DND-41 (cell line): ENCODE measurements at regions not wholly inside any gene's neighbourhood (a gene's known extent, or its start where the extent isn't known, plus 50 kb on each side); places are given as distances from the start of the nearest gene placed in this dataset.

Source experiments
- ATAC-seq: fragments of 200-7000 bp; cut with Tn5 transposase; 3 replicates; pipeline ENCODE4 v1.9.1; 2021; ENCODE audit warnings: low read depth; ENCODE audit not compliant: insufficient read depth
- DNase-seq: peaks from one replicate; pipeline ENCODE4 v3.0.0-alpha.2; 2020
- H2AFZ ChIP-seq: 2 replicates; pipeline ENCODE4 v1.6.0; 2012; ENCODE audit warnings: low read depth, low read length
- H3K27ac ChIP-seq: 2 replicates; pipeline ENCODE4 v1.5.1; 2012; ENCODE audit warnings: low read length, inconsistent platforms
- H3K27me3 ChIP-seq: fragments of 200-600 bp; sonication (generic); 2 replicates; pipeline ENCODE4 v1.6.0; 2012; ENCODE audit warnings: low read length, mild to moderate bottlenecking, inconsistent platforms; ENCODE audit not compliant: insufficient read depth, poor library complexity
- H3K36me3 ChIP-seq: 2 replicates; pipeline ENCODE4 v1.5.1; 2012; ENCODE audit warnings: low read length, inconsistent platforms; ENCODE audit not compliant: insufficient read depth
- H3K4me1 ChIP-seq: 2 replicates; pipeline ENCODE4 v1.5.1; 2012; ENCODE audit warnings: mild to moderate bottlenecking, low read length; ENCODE audit not compliant: insufficient read depth
- H3K4me2 ChIP-seq: 2 replicates; pipeline ENCODE4 v1.6.0; 2012; ENCODE audit warnings: mild to moderate bottlenecking, moderate library complexity, low read length, inconsistent platforms; ENCODE audit not compliant: insufficient read depth
- H3K4me3 ChIP-seq, 2 experiments: fragments of 200-600 bp in 1 of 2; shearing (Covaris generic) in 1 of 2; 2 replicates each; pipeline ENCODE4 v1.5.1; 2012 to 2016; ENCODE audit warnings: inconsistent platforms in 2 of 2, low read length in 2 of 2, mild to moderate bottlenecking in 2 of 2, low read depth in 1 of 2, moderate library complexity in 1 of 2
- H3K79me2 ChIP-seq: 2 replicates; pipeline ENCODE4 v1.6.0; 2012; ENCODE audit warnings: low read length, inconsistent platforms; ENCODE audit not compliant: insufficient read depth
- H3K9ac ChIP-seq: 2 replicates; pipeline ENCODE4 v1.6.0; 2012; ENCODE audit warnings: low read depth, mild to moderate bottlenecking, inconsistent platforms, low read length, moderate library complexity
- H3K9me3 ChIP-seq: 2 replicates; pipeline ENCODE4 v1.5.1; 2012; ENCODE audit warnings: low read length, moderate library complexity, mild to moderate bottlenecking, inconsistent platforms; ENCODE audit not compliant: insufficient read depth, severe bottlenecking
- H4K20me1 ChIP-seq: 2 replicates; pipeline ENCODE4 v1.6.0; 2012; ENCODE audit warnings: low read length; ENCODE audit not compliant: insufficient read depth
- CTCF ChIP-seq: IDR thresholded peaks from 2 replicates; pipeline ENCODE4 v1.5.1; 2012; ENCODE audit warnings: borderline replicate concordance, low read length, moderate library complexity, mild to moderate bottlenecking; ENCODE audit not compliant: poor library complexity, severe bottlenecking; ENCODE audit errors: extremely low read depth
- EZH2 ChIP-seq: IDR thresholded peaks from 3 replicates; pipeline ENCODE4 v1.6.1; 2012; ENCODE audit warnings: borderline replicate concordance, low read depth, mild to moderate bottlenecking, moderate library complexity, low read length, inconsistent platforms; ENCODE audit not compliant: severe bottlenecking

DNA sequence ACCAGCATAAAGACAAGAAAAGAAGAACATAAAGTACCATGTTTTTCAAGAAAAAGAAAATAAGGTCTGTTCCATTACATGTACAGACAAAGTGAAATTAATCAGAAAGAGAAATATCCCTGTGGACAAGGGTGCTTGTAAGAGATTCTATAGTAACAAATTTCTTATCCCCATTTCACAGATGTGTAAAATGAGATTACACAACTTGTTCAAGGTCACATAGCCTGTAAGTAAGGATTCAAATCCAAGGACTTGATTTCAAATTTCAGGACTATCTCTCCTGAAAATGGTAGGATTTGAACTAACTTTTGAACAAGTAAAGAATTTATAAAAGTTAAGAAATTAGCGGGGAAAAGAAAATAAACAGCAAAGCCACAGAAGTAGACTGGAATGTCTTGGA, 248.2 kb upstream of the SLC39A10 start:
- DNase-seq = no peak
- no peak overlapping the region for H3K9ac ChIP-seq
- no peak overlapping the region for H3K4me3 ChIP-seq
- no peak overlapping the region for H3K27ac ChIP-seq
- no peaks in the 10 kb centered on the region for H3K79me2 ChIP-seq
- no peaks in the 10 kb centered on the region for H3K9me3 ChIP-seq
- H3K36me3 ChIP-seq = no peaks in the 10 kb centered on the region
- TF ChIP-seq EZH2 (no peak), CTCF (no peak)
- no peak for ATAC-seq
- H3K4me2 ChIP-seq = no peak overlapping the region
- no peaks in the 10 kb centered on the region for H4K20me1 ChIP-seq
- H3K4me1 ChIP-seq = peaks cover 33% of the 10 kb centered on the region
- H2AFZ ChIP-seq = no peak overlapping the region
- H3K27me3 ChIP-seq = no peaks in the 10 kb centered on the region

DNA sequence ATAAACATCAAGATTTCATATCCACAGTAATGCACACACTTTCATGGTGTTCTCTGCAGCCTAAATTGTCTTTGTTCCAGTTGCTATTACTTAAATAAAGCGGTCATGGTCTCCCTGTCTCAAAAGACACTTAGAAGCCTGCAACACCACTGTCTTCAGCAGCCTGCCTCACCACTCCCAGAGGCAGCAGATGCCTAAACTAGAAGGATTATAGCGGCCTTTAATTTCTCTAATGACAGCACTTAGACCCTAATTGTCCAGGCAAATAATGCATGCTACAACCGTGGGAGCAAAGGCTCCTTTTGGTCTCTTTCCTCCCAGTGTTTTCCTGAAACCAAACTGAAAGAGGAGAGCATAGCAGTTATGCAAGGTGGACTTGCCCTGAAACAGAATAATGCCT, 248.8 kb upstream of the SLC39A10 start:
- H4K20me1 ChIP-seq = no peaks in the 10 kb centered on the region
- H3K9ac ChIP-seq = no peak overlapping the region
- ATAC-seq (peak; percentile 23; the same call in 1 of the 3 replicates), DNase-seq (no peak)
- H3K4me3 ChIP-seq = no peak overlapping the region
- no peaks in the 10 kb centered on the region for H3K79me2 ChIP-seq
- H3K36me3 ChIP-seq = no peaks in the 10 kb centered on the region
- H3K9me3 ChIP-seq = no peaks in the 10 kb centered on the region
- H3K4me2 ChIP-seq = no peak overlapping the region
- TF ChIP-seq CTCF (no peak), EZH2 (no peak)
- peak overlapping the region; percentile 48 for H3K27ac ChIP-seq
- no peaks in the 10 kb centered on the region for H3K27me3 ChIP-seq
- peaks cover 27% of the 10 kb centered on the region for H3K4me1 ChIP-seq
- H2AFZ ChIP-seq = peak overlapping the region; percentile 50

GRCh38 chr2:195407783-195408182, 249.2 kb upstream of the SLC39A10 start:
- Histone ChIP-seq H3K9me3 (peaks cover 4% of the 10 kb centered on the region), H3K9ac (no peak overlapping the region), H3K4me2 (no peak overlapping the region), H3K79me2 (no peaks in the 10 kb centered on the region), H3K4me3 (no peak overlapping the region), H4K20me1 (no peaks in the 10 kb centered on the region), H2AFZ (no peak overlapping the region), H3K27ac (no peak overlapping the region), H3K4me1 (peaks cover 25% of the 10 kb centered on the region), H3K27me3 (no peaks in the 10 kb centered on the region), H3K36me3 (no peaks in the 10 kb centered on the region)
- no peak for DNase-seq
- peak; percentile 58 for ATAC-seq
- TF ChIP-seq EZH2 (no peak), CTCF (no peak)

GRCh38 chr2:195406886-195407603, 250.0 kb upstream of the SLC39A10 start:
- Histone ChIP-seq H3K27ac (peak overlapping the region; percentile 20), H2AFZ (no peak overlapping the region), H3K9ac (no peak overlapping the region), H3K27me3 (no peaks in the 10 kb centered on the region), H3K36me3 (no peaks in the 10 kb centered on the region), H3K9me3 (peaks cover 4% of the 10 kb centered on the region), H3K79me2 (no peaks in the 10 kb centered on the region), H3K4me2 (no peak overlapping the region), H3K4me3 (no peak overlapping the region), H3K4me1 (peaks cover 25% of the 10 kb centered on the region), H4K20me1 (no peaks in the 10 kb centered on the region)
- DNase-seq (no peak), ATAC-seq (peak; percentile 26; the same call in 1 of the 3 replicates)
- TF ChIP-seq CTCF (no peak), EZH2 (no peak)
